Right lobe of liver (tissue), 4 donors: ENCODE measurements at regions not wholly inside any gene's neighbourhood (a gene's known extent, or its start where the extent isn't known, plus 50 kb on each side); places are given as distances from the start of the nearest gene placed in this dataset.

Experiments
- POLR2A ChIP-seq: fragments of 450-650 bp; IDR thresholded peaks from one replicate; pipeline ENCODE4 v1.6.1; 2017; ENCODE audit warnings: antibody characterized with exemption, mild to moderate bottlenecking
- TF ChIP-seq, protein P1 (sequence below), 4 donors: fragments of 200-600 bp in 3 of 4; fragments of 450-650 bp in 1 of 4; IDR thresholded peaks; one replicate each; pipeline versions ENCODE4 v1.5.1 to v1.8.0; 2016 to 2022; ENCODE audit warnings: antibody characterized with exemption in 4 of 4, mild to moderate bottlenecking in 2 of 4
- donor health status: DM: no; HTN: no; CAD: no.
- donor health status: DM: no; HTN: no; CAD: no.
- donor health status: DM: no; HTN: yes; CAD: no.

DNA sequence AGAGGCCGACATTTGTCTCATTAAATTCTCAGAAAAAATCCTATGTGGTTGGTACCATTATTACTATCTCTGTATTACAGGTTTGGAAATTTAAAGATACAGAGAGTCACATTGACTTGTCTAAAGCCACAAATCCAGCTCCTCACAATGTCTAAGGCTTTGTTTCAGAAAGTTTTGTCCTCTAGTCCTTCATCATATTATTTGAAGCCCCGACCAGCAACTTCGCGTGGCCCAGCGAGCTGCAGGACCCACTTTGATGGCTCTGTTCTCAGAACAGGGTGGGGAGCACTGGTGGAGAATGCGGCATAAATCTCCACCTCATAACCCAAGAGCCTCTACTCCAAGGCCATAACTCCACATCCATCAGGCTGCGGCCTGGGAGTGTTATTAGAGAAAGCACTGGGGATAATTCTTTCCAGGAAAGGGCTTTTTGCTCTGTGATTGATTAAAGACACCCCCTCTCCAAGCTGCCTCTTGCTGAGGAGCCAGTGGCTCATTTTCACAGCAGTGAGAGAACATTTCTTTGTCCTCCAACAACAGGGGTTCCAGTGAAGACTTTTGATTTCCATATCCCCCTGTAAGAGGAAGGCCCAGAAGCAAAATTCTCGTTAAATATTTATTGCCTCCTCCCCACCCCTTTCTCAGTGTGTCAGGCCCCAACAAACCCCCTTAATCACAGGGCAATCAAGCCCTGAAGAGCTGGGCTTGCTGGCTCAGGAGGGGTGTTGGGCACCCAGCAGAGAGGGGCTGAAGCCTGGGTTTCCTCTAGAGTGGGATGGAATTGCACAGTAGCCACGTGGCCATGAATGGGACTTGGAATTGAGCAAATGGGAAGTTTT is 113.7 kb upstream of the CDH11 start:
- TF ChIP-seq, protein P1, sequence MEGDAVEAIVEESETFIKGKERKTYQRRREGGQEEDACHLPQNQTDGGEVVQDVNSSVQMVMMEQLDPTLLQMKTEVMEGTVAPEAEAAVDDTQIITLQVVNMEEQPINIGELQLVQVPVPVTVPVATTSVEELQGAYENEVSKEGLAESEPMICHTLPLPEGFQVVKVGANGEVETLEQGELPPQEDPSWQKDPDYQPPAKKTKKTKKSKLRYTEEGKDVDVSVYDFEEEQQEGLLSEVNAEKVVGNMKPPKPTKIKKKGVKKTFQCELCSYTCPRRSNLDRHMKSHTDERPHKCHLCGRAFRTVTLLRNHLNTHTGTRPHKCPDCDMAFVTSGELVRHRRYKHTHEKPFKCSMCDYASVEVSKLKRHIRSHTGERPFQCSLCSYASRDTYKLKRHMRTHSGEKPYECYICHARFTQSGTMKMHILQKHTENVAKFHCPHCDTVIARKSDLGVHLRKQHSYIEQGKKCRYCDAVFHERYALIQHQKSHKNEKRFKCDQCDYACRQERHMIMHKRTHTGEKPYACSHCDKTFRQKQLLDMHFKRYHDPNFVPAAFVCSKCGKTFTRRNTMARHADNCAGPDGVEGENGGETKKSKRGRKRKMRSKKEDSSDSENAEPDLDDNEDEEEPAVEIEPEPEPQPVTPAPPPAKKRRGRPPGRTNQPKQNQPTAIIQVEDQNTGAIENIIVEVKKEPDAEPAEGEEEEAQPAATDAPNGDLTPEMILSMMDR (IDR thresholded peaks at IDR 0.05) = no peak
- TF ChIP-seq POLR2A = no peak
